Retinal pigment epithelial cell (primary cell): ENCODE measurements at regions not wholly inside any gene's neighbourhood (a gene's known extent, or its start where the extent isn't known, plus 50 kb on each side); places are given as distances from the start of the nearest gene placed in this dataset.

Source experiments
- DNase-seq: peaks from one replicate; pipeline ENCODE4 v3.0.0-alpha.2; 2010; ENCODE audit warnings: low read depth
- H3K4me3 ChIP-seq: 2 replicates; pipeline ENCODE4 v1.5.1; 2011; ENCODE audit warnings: mild to moderate bottlenecking, low read length, control low read depth, moderate library complexity
- TF ChIP-seq, protein P1 (sequence below): conservative IDR thresholded peaks from 2 replicates; pipeline ENCODE4 v1.5.1; 2011; ENCODE audit warnings: low read depth, low read length, control low read depth, inconsistent platforms

DNA sequence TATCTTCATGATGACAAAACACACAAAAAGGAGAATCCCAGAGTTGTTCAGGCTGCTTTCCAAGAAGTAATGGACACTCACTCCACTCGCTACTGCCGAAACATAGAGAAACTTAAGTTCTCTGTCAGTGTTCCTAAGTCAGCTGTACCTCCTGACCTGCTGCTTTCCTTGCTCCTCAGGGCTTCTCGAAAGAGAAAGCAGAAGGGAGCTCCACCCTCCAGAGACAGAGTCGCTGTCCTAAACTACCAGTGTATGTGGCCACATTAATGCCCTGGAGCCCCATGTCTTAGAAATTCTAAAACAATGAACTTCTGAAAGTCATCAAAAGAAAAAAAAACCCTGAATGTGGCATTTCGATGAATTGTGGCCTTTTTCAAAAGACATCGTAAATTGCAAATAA lies 390.8 kb upstream of the MON1B start:
- H3K4me3 ChIP-seq = no peak overlapping the region
- no peak for DNase-seq
- TF ChIP-seq, protein P1, sequence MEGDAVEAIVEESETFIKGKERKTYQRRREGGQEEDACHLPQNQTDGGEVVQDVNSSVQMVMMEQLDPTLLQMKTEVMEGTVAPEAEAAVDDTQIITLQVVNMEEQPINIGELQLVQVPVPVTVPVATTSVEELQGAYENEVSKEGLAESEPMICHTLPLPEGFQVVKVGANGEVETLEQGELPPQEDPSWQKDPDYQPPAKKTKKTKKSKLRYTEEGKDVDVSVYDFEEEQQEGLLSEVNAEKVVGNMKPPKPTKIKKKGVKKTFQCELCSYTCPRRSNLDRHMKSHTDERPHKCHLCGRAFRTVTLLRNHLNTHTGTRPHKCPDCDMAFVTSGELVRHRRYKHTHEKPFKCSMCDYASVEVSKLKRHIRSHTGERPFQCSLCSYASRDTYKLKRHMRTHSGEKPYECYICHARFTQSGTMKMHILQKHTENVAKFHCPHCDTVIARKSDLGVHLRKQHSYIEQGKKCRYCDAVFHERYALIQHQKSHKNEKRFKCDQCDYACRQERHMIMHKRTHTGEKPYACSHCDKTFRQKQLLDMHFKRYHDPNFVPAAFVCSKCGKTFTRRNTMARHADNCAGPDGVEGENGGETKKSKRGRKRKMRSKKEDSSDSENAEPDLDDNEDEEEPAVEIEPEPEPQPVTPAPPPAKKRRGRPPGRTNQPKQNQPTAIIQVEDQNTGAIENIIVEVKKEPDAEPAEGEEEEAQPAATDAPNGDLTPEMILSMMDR = no peak

DNA sequence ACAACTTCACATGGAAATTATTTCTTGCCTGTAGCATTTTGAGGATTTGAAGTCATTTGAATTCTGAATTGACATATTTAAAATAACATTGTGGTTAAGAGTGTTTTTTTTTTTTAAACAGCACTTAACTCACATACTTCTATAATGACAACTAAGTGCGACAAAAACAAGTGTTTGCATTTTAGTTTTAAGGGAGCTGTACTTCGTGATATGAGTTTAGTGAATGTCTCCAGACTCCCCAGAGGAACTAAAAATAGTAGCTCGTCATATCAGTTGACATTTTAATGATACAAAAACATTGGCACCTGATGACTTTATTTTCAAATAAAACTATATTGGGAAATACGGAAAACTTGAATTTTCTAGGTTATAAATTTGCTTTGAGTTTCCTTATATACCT lies 389.6 kb upstream of the MON1B start:
- TF ChIP-seq, protein P1 = no peak
- no peak overlapping the region for H3K4me3 ChIP-seq
- DNase-seq = no peak

DNA sequence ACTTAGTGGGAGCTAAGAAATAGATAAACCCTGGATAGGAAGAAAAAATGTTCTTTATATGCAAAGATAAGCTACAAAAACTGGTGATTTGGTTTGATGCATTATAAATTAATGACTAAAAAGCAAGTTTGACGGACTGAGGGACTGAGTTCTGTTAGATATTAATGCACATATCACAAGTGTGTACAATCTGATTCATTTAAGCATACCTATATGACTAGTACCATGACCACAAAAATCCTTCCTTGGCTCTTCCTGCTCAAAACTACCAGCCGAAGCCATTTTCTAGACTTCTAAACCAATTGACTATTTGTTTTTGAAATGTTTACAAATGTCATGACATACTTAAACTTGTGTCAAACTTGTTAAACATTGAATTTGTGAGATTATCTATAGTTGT lies 374.5 kb upstream of the MON1B start:
- no peak for DNase-seq
- no peak overlapping the region for H3K4me3 ChIP-seq
- TF ChIP-seq, protein P1 = no peak

DNA sequence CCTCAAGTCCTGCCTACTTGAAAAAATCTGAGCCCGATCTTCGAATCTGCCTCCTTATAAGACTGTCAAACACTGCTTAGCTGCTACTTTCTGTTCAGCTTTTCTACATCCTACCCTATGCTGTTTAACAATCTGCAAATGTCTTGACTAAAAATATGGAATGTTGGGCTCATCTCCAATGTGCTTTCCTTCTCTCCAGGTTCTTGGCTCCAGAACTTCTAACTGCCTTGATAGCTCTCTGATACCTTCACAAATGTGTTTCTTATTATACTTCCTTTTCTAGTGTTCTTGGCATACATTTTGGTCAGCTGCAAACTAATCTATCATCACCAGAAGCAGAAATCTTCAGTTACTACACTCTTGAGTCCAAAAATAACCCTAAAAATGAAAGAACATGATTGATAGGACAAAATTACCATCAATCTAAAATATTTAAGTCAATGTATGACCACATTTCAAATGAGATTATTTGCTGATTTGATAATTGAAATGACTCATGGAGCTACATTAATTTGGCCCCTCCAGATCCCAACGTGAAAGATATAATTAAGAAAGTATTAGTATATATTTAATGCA lies 372.3 kb upstream of the MON1B start:
- TF ChIP-seq, protein P1 = no peak
- no peak overlapping the region for H3K4me3 ChIP-seq
- DNase-seq = no peak

DNA sequence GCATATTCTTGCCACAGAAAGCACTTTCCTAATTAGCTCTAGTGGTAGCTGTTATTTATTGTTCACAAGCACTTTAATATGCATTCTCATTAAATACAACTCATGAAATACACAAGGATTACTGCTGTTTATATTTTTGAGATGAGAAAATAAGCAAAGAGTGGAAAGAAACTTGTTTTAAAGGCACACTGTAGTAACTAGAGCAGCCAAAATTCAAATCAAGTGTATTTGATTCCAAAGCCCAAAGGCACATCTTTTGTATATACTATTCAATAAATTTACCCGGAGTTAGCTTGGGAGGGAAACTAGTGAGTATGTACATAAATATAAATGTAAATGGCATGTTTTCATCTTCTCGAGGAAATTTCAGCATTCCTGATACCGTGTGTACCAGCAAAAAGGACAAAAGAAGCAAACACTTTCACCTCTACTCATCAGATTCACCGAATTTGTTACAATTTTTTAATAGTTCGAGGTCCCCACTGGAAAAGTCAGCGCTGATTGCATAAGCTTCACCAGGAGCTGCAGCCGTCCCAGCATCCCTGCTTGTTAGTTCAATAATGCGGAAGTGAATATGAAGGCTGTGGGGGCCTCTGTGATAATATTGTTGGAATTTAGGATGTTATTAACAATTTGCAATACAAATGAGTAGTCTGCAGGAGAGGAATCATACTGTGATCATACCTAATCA lies 371.6 kb upstream of the MON1B start:
- DNase-seq = no peak
- H3K4me3 ChIP-seq = no peak overlapping the region
- TF ChIP-seq, protein P1 = no peak

DNA sequence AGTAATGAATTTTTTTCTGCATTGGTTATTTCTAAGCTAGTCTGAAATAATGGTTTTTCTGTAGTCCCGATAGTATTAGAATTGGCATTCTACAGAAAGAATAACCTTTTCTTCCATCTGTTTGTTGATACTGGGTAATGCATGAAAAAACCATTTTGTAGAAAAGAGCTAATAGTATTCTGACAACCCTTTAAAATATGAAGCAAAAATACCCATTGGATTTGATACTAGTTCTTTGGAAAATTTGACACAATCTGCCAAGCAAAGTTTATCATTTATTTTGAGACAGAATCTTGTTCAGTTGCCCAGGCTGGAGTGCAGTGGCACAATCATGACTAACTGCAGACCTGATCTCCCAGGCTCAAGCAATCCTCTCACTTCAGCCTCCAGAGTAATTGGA lies 366.8 kb upstream of the MON1B start:
- no peak overlapping the region for H3K4me3 ChIP-seq
- no peak for DNase-seq
- TF ChIP-seq, protein P1 = no peak

DNA sequence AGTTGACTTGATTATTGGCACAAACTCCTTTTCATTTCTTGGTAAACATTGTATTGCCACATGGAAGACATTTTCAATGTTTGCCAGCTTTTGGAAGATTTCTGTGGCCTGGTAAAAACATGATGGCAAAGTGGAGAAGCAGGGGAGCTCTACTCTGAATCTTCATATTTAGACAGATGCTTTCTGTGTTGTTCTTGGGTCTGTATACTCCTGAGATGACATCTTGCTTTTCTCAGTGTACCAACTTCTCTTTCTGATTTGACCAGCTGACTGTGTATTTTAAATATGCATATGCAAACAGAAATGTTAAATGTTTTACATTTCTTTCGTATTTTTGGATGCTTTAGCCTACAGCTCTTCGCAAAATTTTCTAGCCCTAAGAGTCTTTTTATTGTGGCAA lies 366.2 kb upstream of the MON1B start:
- no peak for DNase-seq
- H3K4me3 ChIP-seq = no peak overlapping the region
- TF ChIP-seq, protein P1 = no peak
